Glomerular visceral epithelial cell (primary cell): ENCODE measurements at regions not wholly inside any gene's neighbourhood (a gene's known extent, or its start where the extent isn't known, plus 50 kb on each side); places are given as distances from the start of the nearest gene placed in this dataset.

Experiments
- DNase-seq: peaks from one replicate; pipeline ENCODE4 v3.0.0-alpha.2; 2016; ENCODE audit errors: extremely low spot score

DNA sequence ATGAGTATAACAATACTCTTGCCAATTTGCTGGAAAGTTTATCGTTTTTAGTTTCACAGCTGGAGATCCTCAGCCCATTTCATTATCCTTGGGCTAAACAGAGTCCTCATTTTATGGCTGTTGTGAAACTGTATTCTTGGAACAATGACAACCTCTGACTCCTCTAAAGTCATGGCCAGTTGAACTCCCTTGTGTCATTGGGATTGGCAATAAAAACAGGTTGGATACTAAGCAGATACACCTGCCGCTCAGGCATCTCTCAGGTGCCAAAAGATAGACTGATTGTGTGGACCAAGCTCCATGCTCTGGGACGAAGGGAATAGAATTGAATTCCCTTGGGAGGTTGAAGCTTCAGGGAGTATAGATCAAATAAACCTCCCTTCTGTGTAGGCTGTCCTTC, 182.2 kb downstream of the WDR11 start:
- DNase-seq = no peak

DNA sequence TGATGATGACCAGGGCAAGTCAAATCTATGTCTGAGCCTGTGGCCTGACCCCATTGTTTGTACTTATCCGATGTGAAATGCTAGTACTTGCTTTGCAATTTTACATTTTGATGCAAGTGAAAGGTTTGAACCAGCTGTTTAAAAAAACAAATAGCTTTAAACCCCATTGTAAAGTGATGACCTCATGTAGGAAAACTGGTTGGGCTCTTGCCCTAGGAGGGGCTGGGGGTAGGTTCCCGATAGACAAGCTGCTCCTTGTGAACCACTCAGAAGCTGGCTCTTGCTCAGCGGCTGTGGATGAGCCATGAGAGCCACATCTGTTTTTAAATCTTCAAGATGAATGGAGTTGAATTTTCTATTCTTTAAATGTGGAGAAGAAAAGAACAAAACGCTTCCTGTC, 185.3 kb downstream of the WDR11 start:
- no peak for DNase-seq

- DNase-seq = no peak
Measured at GRCh38 chr10:121041499-121041898, 190.3 kb downstream of the WDR11 start.

DNA sequence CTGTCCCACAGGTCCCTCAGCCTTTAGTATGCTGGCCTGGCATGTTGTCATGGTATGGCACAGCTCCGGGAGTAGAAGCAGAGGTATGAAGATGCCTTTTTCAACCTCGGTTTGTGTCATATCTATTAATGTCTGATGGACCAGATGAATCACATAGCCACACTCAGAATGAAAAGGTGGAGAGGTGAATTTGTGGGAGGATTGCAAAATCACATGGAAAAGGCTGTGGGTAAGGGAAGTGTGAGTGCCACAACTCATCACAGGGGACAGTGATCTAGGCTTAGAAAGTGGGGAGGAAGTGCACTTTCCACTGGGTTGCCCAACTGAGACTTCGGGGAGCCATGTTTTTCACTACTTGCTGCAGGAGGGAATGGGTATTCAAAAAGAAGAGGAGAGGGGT, 190.7 kb downstream of the WDR11 start:
- DNase-seq = no peak

DNA sequence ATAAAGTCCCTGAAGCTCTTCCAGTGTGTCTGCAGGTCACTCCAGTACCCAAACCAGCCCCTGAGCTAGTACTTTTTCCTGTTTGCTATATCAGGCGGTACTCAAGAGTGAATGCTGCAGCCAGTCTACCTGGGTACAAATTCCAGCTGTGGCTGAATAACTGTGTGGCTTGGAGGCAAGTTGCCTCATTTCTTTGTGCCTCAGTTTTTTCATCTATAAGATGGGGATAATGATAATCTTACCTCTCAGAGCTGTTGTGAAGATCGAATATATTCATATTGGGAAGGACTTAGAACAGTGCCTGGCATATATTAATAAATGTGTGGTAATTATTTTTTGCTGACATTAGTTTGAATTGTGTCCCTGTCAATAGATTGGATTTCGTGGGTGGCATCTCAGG, 191.2 kb downstream of the WDR11 start:
- no peak for DNase-seq

GRCh38 chr10:121043124-121043849, 192.1 kb downstream of the WDR11 start:
- no peak for DNase-seq

GRCh38 chr10:121048749-121049148, 197.6 kb downstream of the WDR11 start:
- DNase-seq = no peak

DNA sequence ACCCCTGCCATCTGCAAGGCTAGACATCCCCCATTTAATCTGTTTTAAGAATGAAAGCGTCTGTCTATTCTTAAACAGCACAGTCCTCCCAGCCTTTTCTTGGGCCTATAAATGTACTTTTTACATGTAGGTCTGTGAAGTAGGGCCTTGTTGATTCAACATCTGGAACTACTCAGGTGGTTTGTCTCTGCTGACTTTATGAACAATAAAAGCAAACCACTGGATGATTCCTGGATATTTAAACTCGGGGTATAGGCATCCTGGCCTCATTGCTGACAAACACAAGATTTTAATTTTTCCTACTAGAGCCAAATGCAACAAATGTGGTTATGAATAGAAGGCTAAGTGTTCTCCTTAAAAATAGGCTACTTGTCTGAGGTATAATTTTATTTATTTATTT, 198.3 kb downstream of the WDR11 start:
- DNase-seq = no peak

DNA sequence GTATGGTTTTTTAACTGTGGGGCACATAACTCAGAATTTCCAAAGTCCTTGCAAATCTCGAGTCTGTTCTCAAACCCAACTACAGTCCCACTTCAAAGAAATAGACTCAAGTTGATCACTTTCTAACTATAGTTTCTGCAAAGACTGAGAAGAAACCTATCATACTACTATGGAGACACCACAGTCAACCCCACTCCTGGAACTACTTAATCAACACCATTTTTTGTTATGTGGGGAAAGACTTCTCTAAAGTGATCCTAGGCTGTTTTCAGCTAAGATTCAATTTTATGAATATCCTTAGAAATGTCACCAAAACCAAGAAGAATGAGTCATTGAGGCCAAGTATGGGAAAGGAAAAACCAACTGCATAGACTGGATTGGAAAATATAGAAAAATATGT, 198.8 kb downstream of the WDR11 start:
- no peak for DNase-seq

GRCh38 chr10:121051171-121051570, 200.0 kb downstream of the WDR11 start:
- no peak for DNase-seq

DNA sequence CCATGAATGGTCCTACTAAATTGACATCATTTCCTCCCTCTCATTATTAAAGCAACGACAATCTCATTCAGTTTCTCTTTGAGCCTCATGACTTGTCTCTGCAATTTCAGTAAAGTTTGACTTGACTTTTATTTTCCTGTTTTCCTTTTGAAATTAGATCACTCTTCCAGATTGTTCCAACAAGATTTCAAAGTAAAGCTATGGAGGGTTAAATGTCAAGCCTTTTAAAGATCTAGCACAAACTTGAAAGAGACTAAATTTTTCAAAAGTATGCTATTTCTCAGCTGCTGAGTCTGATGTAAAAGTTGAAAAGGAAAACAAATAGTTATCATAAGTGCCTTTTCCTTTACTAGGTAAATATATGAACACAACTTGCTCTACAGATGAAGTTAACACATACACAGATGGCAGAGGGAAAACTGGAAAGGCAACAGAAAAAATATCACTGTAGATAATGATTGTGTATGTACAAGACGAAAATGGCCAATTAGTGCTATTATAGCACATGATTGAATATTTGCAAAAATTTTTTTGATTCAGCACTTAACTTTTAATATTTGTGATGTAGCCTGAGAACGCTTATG, 200.6 kb downstream of the WDR11 start:
- DNase-seq = no peak

DNA sequence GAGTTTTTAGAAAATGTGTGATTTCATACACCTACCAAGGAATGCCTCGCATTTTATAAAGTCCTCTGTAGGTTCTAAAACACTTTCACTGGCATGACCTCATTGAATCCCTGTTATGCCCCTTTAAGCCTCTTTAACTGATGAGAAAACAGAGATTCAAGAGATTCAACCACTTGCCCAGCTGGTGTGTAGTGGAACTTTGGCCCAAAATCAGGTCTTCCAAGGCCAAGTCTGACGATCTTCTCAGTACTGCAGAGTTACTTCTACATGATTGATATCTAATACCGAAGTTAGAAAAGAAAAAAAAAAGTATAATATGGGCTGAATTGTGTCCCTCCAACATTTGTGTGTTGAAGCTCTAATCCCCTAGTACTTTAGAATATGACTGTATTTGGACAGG, 202.0 kb downstream of the WDR11 start:
- DNase-seq = no peak

DNA sequence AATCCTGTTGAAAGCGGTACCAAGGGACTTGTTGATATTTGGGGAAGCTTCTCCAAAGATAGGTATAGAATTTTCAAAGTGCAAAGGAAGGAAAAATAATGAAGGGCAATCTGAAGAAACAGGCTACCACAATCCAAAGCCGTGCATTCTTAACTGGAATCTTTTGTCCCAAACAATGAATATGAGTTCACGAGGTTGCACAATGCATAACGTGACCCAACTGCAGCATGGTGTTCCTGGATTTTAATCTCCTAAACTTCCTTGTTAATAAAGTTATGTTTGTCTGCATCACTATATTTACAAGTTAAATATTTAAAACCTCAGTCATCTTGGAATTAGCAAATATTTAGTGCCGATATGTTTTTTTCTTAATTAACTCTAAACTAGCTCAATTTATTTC, 203.7 kb downstream of the WDR11 start:
- no peak for DNase-seq

DNA sequence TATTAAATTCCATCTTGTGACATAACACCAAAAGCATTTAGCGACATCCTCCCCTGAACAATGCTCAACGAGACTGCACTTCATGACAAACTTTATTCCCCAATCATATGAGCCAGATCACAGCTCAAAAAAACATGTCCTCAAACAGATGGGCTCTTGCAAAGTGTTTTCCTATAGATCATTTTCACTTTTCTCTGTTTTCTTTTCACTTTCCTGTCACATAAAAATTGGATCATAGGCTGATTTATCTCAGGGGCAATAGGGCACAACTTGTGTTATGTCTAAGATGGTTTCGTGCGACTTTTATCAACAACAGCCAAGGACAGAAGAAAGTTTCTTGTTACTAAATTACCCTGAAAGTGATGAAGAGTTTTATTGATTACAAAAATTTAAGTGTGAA, 206.1 kb downstream of the WDR11 start:
- DNase-seq = no peak

GRCh38 chr10:121058082-121058481, 206.9 kb downstream of the WDR11 start:
- no peak for DNase-seq

DNA sequence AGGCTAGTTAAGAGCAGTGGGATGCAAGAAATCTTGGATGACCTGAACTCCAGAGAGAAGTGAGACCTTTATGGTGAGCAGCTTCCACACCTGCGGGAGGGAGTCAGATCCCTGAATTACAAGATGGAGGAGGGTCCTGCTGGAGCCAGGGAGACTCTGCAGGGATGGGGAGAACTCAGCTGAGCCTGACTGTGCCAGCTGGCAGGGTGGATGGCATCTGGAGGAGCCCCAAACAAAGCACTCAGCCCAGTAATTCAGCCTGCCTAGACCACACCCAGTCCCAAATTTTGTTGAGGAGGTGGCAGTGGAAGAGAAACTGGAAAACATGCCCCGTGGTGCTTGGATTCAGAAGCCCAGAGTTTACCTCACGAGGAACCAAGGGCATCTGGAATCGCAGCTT, 208.2 kb downstream of the WDR11 start:
- no peak for DNase-seq

DNA sequence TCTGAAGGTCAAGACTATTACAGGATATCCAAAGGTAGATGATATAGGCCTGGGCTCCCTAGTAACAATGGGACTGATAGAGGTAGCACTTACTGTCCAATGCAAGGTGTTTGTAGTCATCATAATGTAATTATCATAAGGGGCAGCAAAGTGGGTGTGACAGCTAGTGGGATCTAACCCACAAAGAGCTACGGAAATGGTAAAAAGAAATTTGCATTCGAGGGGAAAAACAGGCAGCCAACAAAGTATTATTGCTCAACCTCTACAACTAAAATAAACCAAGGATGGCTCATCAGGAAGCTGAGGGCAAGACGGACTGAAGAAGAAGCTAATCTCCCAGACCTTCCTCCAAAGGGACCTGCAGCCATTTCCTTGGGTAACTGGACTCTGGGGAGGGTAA, 211.0 kb downstream of the WDR11 start:
- DNase-seq = no peak

DNA sequence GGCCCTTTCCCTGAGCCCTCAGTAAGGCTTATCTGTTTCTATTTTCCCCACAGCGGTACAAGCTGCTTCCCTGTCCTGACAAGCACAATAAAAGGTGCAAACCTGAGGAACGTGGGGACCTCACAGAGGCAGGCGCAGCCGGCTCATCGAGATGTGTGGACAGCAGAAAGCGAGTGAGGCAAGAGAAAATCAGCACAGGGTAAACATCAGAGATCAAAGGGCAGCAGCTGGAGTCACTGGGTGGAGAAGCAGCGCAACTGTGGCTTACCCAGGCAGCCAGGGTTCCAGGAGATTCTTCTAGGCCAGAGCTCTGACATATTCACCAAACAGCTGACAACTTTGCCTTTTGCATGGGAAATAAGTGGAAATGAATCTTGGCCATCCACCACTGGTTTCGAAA, 212.6 kb downstream of the WDR11 start:
- no peak for DNase-seq

DNA sequence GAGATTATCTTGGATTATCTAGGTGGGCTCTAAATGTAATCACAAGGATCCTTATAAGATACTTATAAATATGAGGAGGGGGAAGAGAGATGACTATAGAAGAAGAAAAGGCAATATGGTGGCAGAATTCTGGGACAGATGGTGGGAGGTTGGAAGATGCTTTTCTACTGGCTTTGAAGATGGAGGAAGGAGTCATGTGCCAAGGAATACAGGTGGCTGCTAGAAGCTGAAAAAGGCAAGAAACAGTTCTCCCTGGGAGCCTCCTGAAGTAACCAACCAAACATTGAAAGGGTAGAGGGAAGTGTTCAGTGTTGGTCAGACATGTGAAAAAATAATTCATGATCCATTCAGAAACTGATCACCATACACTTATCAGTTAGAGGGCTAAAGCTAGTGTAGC, 213.3 kb downstream of the WDR11 start:
- no peak for DNase-seq

- DNase-seq = no peak
Measured at GRCh38 chr10:121065330-121065729, 214.2 kb downstream of the WDR11 start.

DNA sequence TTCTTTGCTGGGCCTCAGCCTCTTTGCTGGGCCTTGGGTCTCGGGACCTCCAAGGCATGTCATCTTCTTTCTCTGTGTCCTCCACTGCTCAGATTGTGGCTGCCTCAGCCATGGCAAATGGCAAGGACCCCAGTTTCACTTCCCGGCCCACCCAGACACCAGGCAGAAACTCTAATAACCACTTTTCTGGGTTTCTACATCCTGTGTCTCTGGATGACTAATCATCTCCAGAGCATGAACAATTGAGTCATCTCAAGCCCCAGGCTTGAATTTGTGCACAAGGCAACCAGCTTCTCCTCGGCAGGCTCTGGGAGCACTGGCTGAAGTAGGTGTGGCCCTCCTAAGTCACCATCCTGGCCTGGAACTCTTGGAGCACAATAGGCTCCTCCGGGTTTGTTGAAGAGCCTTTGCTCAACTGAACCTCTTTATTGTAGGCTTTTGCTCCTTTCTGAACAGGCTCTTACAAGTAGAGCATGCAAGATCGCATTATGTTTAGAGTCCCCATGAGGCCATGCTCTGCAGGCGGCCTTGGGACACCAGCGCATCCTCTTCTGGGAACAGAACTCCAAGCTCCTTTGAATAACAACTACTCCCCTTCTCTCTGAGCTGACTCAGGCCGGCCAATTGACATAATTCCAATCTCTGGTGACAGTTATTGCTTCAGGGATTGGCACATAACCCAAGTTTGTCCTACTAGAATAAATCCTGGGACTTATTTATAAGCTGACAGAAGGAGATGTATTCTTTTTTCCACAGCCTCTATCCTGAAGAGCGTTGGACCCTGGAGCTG, 218.1 kb downstream of the WDR11 start:
- no peak for DNase-seq

DNA sequence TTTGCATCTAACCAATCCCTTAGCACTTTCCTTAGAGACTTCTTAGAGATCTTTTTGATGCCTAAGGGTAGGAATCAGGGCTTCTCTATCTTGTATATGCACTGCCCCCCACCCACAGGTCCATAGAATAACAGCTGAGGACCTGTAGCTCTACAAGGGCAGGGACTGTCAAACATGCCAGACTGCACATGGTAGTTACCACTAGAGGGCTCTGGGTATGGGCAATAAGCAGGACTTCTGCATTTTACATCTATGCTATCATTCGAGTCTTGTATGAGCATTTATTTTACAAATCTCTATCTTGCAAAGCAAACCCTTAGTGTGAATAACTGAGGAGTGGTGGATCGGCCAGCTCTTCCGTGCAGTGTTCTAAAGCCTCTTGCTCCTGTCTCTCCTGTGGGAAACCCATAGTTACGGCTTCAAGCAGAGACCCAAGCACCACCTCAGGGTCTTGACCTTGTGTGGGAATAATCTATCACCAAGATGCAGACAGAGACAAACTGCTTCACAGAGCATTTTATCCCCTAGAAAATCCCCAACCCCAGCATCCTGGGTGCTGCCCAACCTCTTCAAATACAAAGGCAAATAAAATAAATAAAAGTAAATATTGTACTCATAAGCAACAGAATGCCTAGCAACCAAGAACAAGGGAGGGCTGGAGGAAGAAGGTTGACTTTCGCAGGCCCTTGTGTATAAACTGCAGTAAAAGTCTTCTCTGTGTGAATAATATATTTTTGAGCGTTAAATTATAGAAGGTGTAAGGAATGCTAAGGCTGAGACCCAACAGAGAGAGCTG, 219.3 kb downstream of the WDR11 start:
- no peak for DNase-seq
